Thyroid gland (tissue), 4 donors: ENCODE measurements at regions not wholly inside any gene's neighbourhood (a gene's known extent, or its start where the extent isn't known, plus 50 kb on each side); places are given as distances from the start of the nearest gene placed in this dataset.

Experiments used
- DNase-seq, 2 donors: peaks; one replicate each; pipeline ENCODE4 v3.0.0-alpha.2; 2019
- H3K27ac ChIP-seq, 3 donors: fragments of 200-600 bp; sonication (generic); 1 replicate in 2 of 3; 2 replicates in 1 of 3; pipeline ENCODE4 v1.5.1; 2016 to 2019; ENCODE audit warnings: mild to moderate bottlenecking in 1 of 3, moderate library complexity in 1 of 3
- H3K27me3 ChIP-seq: fragments of 200-600 bp; sonication (generic); one replicate; pipeline ENCODE4 v1.5.1; 2019
- H3K36me3 ChIP-seq, 2 donors: fragments of 200-600 bp; sonication (generic); one replicate each; pipeline ENCODE4 v1.5.1; 2016 to 2019
- H3K4me1 ChIP-seq, 2 donors: fragments of 200-600 bp; sonication (generic); one replicate each; pipeline ENCODE4 v1.5.1; 2017 to 2019
- H3K4me3 ChIP-seq, 3 donors: fragments of 200-600 bp; sonication (generic); replicated peaks in 1 of 3; 1 replicate in 2 of 3; 2 replicates in 1 of 3; pipeline ENCODE4 v1.5.1; 2016; ENCODE audit warnings: mild to moderate bottlenecking in 1 of 3
- H3K9me3 ChIP-seq: fragments of 200-600 bp; sonication (generic); one replicate; pipeline ENCODE4 v1.5.1; 2017
- CTCF ChIP-seq, 6 experiments: fragments of 200-600 bp in 3 of 6; fragments of 450-650 bp in 3 of 6; sonication (generic) in 3 of 6; IDR thresholded peaks; one replicate each; pipeline ENCODE4 v1.5.1; 2016 to 2019; ENCODE audit warnings: antibody characterized with exemption in 6 of 6, mild to moderate bottlenecking in 2 of 6, inconsistent platforms in 1 of 6, moderate library complexity in 1 of 6
- POLR2A ChIP-seq, 2 donors: fragments of 450-650 bp; IDR thresholded peaks; one replicate each; pipeline ENCODE4 v1.6.1; 2017; ENCODE audit warnings: antibody characterized with exemption in 2 of 2, mild to moderate bottlenecking in 2 of 2, moderate library complexity in 1 of 2
- WGBS, 2 donors: methylation state at CpG; one replicate each; pipeline ENCODE4 v1.1.5; 2017; 5-methylcytosine and 5-hydroxymethylcytosine counted together
- intact Hi-C: fragments of 100-400 bp; cut with DNase I; formaldehyde crosslinking; loops from one replicate; pipeline ENCODE4 v1.15.1; 2023

- Histone ChIP-seq H3K4me1 (no peaks in the 10 kb centered on the region), H3K36me3 (no peaks in the 10 kb centered on the region), H3K27ac (no peak overlapping the region), H3K27me3 (no peaks in the 10 kb centered on the region), H3K9me3 (no peaks in the 10 kb centered on the region), H3K4me3 (no peak overlapping the region)
- DNase-seq, result no peak
- TF ChIP-seq POLR2A (IDR thresholded peaks at IDR 0.05) (no peak), CTCF (IDR thresholded peaks at IDR 0.05) (no peak)
- intact Hi-C loops, result no loop called here
- 88 to 93% methylated on average over 1 of the region's 1 CpG for WGBS, 2 donors
Observed at GRCh38 chr5:57791875-57792274, 309.3 kb upstream of the ACTBL2 start.

- DNase-seq, result no peak
- Histone ChIP-seq H3K9me3 (no peaks in the 10 kb centered on the region), H3K36me3 (no peaks in the 10 kb centered on the region), H3K27me3 (no peaks in the 10 kb centered on the region), H3K27ac (no peak overlapping the region), H3K4me1 (peaks cover 8 to 9% of the 10 kb centered on the region in 2 donors), H3K4me3 (no peak overlapping the region)
- intact Hi-C loops, result loop anchor here (10.0 kb wide), 1 partner anchor 99 kb away; no protein-coding TSS in a partner anchor
- TF ChIP-seq POLR2A (IDR thresholded peaks at IDR 0.05) (no peak), CTCF (IDR thresholded peaks at IDR 0.05) (no peak)
- WGBS, 2 donors, result 87 to 96% methylated on average over 2 of the region's 2 CpGs
Observed at GRCh38 chr5:57785946-57786345, 303.3 kb upstream of the ACTBL2 start.

- no peaks in the 10 kb centered on the region for H3K36me3 ChIP-seq
- no peaks in the 10 kb centered on the region for H3K27me3 ChIP-seq
- intact Hi-C loops, result loop anchor here (5.0 to 10.0 kb wide), 2 partner anchors 101 to 678 kb away; partner anchors contain the start of gene PLK2
- no peaks in the 10 kb centered on the region for H3K9me3 ChIP-seq
- peaks cover 8 to 9% of the 10 kb centered on the region in 2 donors for H3K4me1 ChIP-seq
- TF ChIP-seq POLR2A (IDR thresholded peaks at IDR 0.05) (no peak), CTCF (IDR thresholded peaks at IDR 0.05) (no peak)
- WGBS, 2 donors, result 64 to 76% methylated on average over 3 of the region's 3 CpGs
- DNase-seq, result no peak
- peak overlapping the region in 1 of 3 donors; percentile 54 for H3K27ac ChIP-seq
- no peak overlapping the region for H3K4me3 ChIP-seq
Observed at GRCh38 chr5:57784121-57784520, 301.5 kb upstream of the ACTBL2 start.

- H3K36me3 ChIP-seq, result no peaks in the 10 kb centered on the region
- 11 to 21% methylated on average over 2 of the region's 2 CpGs for WGBS, 2 donors
- no peak for DNase-seq
- peaks cover 8 to 9% of the 10 kb centered on the region in 2 donors for H3K4me1 ChIP-seq
- intact Hi-C loops, result loop anchor here (5.0 to 10.0 kb wide), 2 partner anchors 101 to 679 kb away; partner anchors contain the start of gene PLK2
- peak overlapping the region in 1 of 3 donors; percentile 12 for H3K4me3 ChIP-seq
- TF ChIP-seq CTCF (IDR thresholded peaks at IDR 0.05) (no peak), POLR2A (IDR thresholded peaks at IDR 0.05) (no peak)
- H3K27ac ChIP-seq, result peak overlapping the region in 1 of 3 donors; percentile 54
- no peaks in the 10 kb centered on the region for H3K9me3 ChIP-seq
- H3K27me3 ChIP-seq, result no peaks in the 10 kb centered on the region
Observed at GRCh38 chr5:57783693-57784092, 301.1 kb upstream of the ACTBL2 start.

GRCh38 chr5:57780961-57781325 lies 298.3 kb upstream of the ACTBL2 start:
- intact Hi-C loops, result loop anchor here (5.0 to 10.0 kb wide), 2 partner anchors 104 to 681 kb away; partner anchors contain the start of gene PLK2
- H3K27me3 ChIP-seq, result no peaks in the 10 kb centered on the region
- no peaks in the 10 kb centered on the region for H3K36me3 ChIP-seq
- DNase-seq, result no peak
- TF ChIP-seq POLR2A (IDR thresholded peaks at IDR 0.05) (no peak), CTCF (IDR thresholded peaks at IDR 0.05) (no peak)
- no peaks in the 10 kb centered on the region for H3K9me3 ChIP-seq
- peaks cover 8 to 9% of the 10 kb centered on the region in 2 donors for H3K4me1 ChIP-seq
- WGBS, 2 donors, result 93 to 95% methylated on average over 5 of the region's 5 CpGs
- no peak overlapping the region for H3K27ac ChIP-seq
- H3K4me3 ChIP-seq, result no peak overlapping the region
